Lower leg skin (tissue), 3 donors: ENCODE measurements at regions not wholly inside any gene's neighbourhood (a gene's known extent, or its start where the extent isn't known, plus 50 kb on each side); places are given as distances from the start of the nearest gene placed in this dataset.

Experiments used
- CTCF ChIP-seq, 3 donors: fragments of 450-650 bp; IDR thresholded peaks; one replicate each; pipeline ENCODE4 v1.5.1; 2016; ENCODE audit warnings: antibody characterized with exemption in 3 of 3, mild to moderate bottlenecking in 3 of 3, moderate library complexity in 2 of 3
- POLR2A ChIP-seq, 2 donors: fragments of 450-650 bp; IDR thresholded peaks; one replicate each; pipeline ENCODE4 v1.6.1; 2016 to 2017; ENCODE audit warnings: antibody characterized with exemption in 2 of 2, mild to moderate bottlenecking in 1 of 2, moderate library complexity in 1 of 2

DNA sequence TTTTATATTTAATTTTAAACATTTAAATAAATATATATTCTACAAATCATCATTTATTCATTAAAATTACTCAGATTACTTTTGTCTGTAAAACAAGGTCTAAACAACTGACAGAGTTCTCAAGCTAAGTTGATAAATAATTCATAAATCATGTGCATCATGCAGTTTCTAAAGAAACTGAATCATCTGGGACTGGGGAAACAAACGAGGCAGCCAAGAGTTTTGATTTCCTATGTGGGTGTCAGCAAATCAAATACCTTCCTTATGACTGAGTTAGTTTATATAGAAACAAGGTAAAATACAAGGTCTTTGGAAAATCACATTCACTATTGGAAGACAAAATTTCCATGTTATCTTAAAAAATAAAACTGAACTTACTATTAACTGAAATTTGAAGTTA is 149.9 kb upstream of the BEND6 start:
- no peak for TF ChIP-seq CTCF (IDR thresholded peaks at IDR 0.05)
- no peak for TF ChIP-seq POLR2A (IDR thresholded peaks at IDR 0.05)
